Naive thymus-derived CD4-positive, alpha-beta T cell (primary cell): ENCODE measurements at regions not wholly inside any gene's neighbourhood (a gene's known extent, or its start where the extent isn't known, plus 50 kb on each side); places are given as distances from the start of the nearest gene placed in this dataset.

Experiments
- ATAC-seq: fragments of 150-1000 bp; cut with Tn5 transposase; 2 replicates; pipeline ENCODE4 v1.10.0; 2021; ENCODE audit warnings: mild to moderate bottlenecking, moderate library complexity
- CTCF ChIA-PET: fragments of 350-600 bp; sonication (Branson Sonifier 250); formaldehyde crosslinking; loops from one replicate; lab custom pipeline; 2021; ENCODE audit warnings: antibody characterized with exemption; lab: Charles Lee
- POLR2A ChIA-PET: fragments of 350-600 bp; sonication (Branson Sonifier 250); formaldehyde crosslinking; loops from one replicate; lab custom pipeline; 2021; ENCODE audit warnings: antibody characterized with exemption, inconsistent platforms; lab: Charles Lee
- DNase-seq, 9 donors: peaks; one replicate each; pipeline versions ENCODE4 v3.0.0 to v3.0.0-alpha.2; 2020 to 2022; ENCODE audit warnings: mixed read lengths in 1 of 9
- H3K27ac ChIP-seq: one replicate; pipeline ENCODE4 v1.7.0; 2013; ENCODE audit warnings: mild to moderate bottlenecking, low read depth, low read length, moderate library complexity
- H3K27me3 ChIP-seq, 2 donors: one replicate each; pipeline ENCODE4 v1.7.0; 2013; ENCODE audit warnings: low read length in 2 of 2, mild to moderate bottlenecking in 2 of 2, moderate library complexity in 2 of 2; ENCODE audit not compliant: control insufficient read depth in 2 of 2, insufficient read depth in 2 of 2
- H3K36me3 ChIP-seq, 3 experiments: 1 replicate in 2 of 3; 2 replicates in 1 of 3; pipeline ENCODE4 v1.7.0; 2013; ENCODE audit warnings: low read length in 3 of 3, mild to moderate bottlenecking in 3 of 3, moderate library complexity in 1 of 3; ENCODE audit not compliant: insufficient read depth in 3 of 3, control insufficient read depth in 2 of 3
- H3K4me1 ChIP-seq, 2 donors: one replicate each; pipeline ENCODE4 v1.7.0; 2013; ENCODE audit warnings: low read length in 2 of 2, mild to moderate bottlenecking in 2 of 2, moderate library complexity in 1 of 2; ENCODE audit not compliant: control insufficient read depth in 2 of 2, insufficient read depth in 2 of 2
- H3K4me3 ChIP-seq: 2 replicates; pipeline ENCODE4 v1.7.0; 2013; ENCODE audit warnings: mild to moderate bottlenecking, low read length
- H3K9me3 ChIP-seq, 3 experiments: 1 replicate in 2 of 3; 2 replicates in 1 of 3; pipeline ENCODE4 v1.7.0; 2013; ENCODE audit warnings: low read length in 3 of 3; ENCODE audit not compliant: control insufficient read depth in 2 of 3
- H3K27ac Mint-ChIP-seq, 9 donors: one replicate each; pipeline ENCODE4 v1.8.0; 2020 to 2022; ENCODE audit warnings: mixed read lengths in 9 of 9, mild to moderate bottlenecking in 8 of 9, moderate library complexity in 5 of 9, inconsistent platforms in 2 of 9
- H3K27me3 Mint-ChIP-seq, 5 donors: one replicate each; pipeline ENCODE4 v1.8.0; 2021 to 2022; ENCODE audit warnings: mixed read lengths in 5 of 5, mild to moderate bottlenecking in 1 of 5
- H3K36me3 Mint-ChIP-seq, 5 donors: one replicate each; pipeline ENCODE4 v1.8.0; 2020 to 2022; ENCODE audit warnings: mixed read lengths in 5 of 5, mild to moderate bottlenecking in 3 of 5, inconsistent platforms in 1 of 5
- H3K4me1 Mint-ChIP-seq, 7 donors: one replicate each; pipeline ENCODE4 v1.8.0; 2020 to 2022; ENCODE audit warnings: mixed read lengths in 7 of 7, mild to moderate bottlenecking in 3 of 7, inconsistent platforms in 1 of 7
- H3K4me3 Mint-ChIP-seq, 10 donors: one replicate each; pipeline ENCODE4 v1.8.0; 2020 to 2022; ENCODE audit warnings: mild to moderate bottlenecking in 10 of 10, mixed read lengths in 10 of 10, moderate library complexity in 6 of 10, inconsistent platforms in 2 of 10
- H3K9me3 Mint-ChIP-seq, 11 donors: one replicate each; pipeline ENCODE4 v1.8.0; 2020 to 2022; ENCODE audit warnings: mixed read lengths in 11 of 11, mild to moderate bottlenecking in 4 of 11, inconsistent platforms in 1 of 11, moderate library complexity in 1 of 11
- intact Hi-C, 2 donors: fragments of 100-400 bp; cut with micrococcal nuclease; formaldehyde crosslinking; loops; one replicate each; pipeline ENCODE4 v1.15.1; 2023

GRCh38 chr1:4461726-4462290, 192.6 kb upstream of the AJAP1 start:
- no peak overlapping the region for H3K27ac ChIP-seq
- no peaks in the 10 kb centered on the region for H3K9me3 ChIP-seq
- H3K4me1 ChIP-seq, result no peaks in the 10 kb centered on the region
- peaks cover 0 to 4% (median 0%) of the 10 kb centered on the region in 11 donors for H3K9me3 Mint-ChIP-seq
- no peaks in the 10 kb centered on the region for H3K36me3 ChIP-seq
- H3K4me3 ChIP-seq, result no peak overlapping the region
- H3K27me3 Mint-ChIP-seq, result peaks cover 0 to 3% (median 0%) of the 10 kb centered on the region in 5 donors
- no peaks in the 10 kb centered on the region for H3K4me1 Mint-ChIP-seq
- POLR2A ChIA-PET, result no interaction called here
- H3K27ac Mint-ChIP-seq, result no peak overlapping the region
- no peak overlapping the region for H3K4me3 Mint-ChIP-seq
- no peaks in the 10 kb centered on the region for H3K36me3 Mint-ChIP-seq
- H3K27me3 ChIP-seq, result no peaks in the 10 kb centered on the region
- CTCF ChIA-PET, result no interaction called here
- no peak for ATAC-seq
- intact Hi-C loops, result no loop called here
- no peak for DNase-seq

- no peak overlapping the region for H3K27ac Mint-ChIP-seq
- H3K36me3 ChIP-seq, result no peaks in the 10 kb centered on the region
Observed at GRCh38 chr1:4462831-4463484, 191.5 kb upstream of the AJAP1 start.

GRCh38 chr1:4463631-4464030, 190.8 kb upstream of the AJAP1 start:
- H3K27me3 Mint-ChIP-seq, result peaks cover 0 to 7% (median 0%) of the 10 kb centered on the region in 5 donors
- intact Hi-C loops, result no loop called here
- H3K36me3 Mint-ChIP-seq, result no peaks in the 10 kb centered on the region

More at GRCh38 chr1:4462831-4463484, 191.5 kb upstream of the AJAP1 start:
- H3K9me3 ChIP-seq, result no peaks in the 10 kb centered on the region
- H3K27ac ChIP-seq, result no peak overlapping the region
- H3K4me1 ChIP-seq, result no peaks in the 10 kb centered on the region
- ChIA-PET CTCF (no interaction called here), POLR2A (no interaction called here)
- DNase-seq (no peak), ATAC-seq (no peak)
- H3K4me3 ChIP-seq, result no peak overlapping the region
- Mint-ChIP-seq H3K4me3 (no peak overlapping the region), H3K27me3 (peaks cover 0 to 6% (median 0%) of the 10 kb centered on the region in 5 donors), H3K36me3 (no peaks in the 10 kb centered on the region), H3K9me3 (peaks cover 0 to 4% (median 0%) of the 10 kb centered on the region in 11 donors), H3K4me1 (no peaks in the 10 kb centered on the region)
- no peaks in the 10 kb centered on the region for H3K27me3 ChIP-seq
- intact Hi-C loops, result no loop called here

GRCh38 chr1:4464478-4464877, 189.9 kb upstream of the AJAP1 start:
- Mint-ChIP-seq H3K4me3 (no peak overlapping the region), H3K4me1 (no peaks in the 10 kb centered on the region), H3K36me3 (no peaks in the 10 kb centered on the region), H3K9me3 (peaks cover 0 to 4% (median 0%) of the 10 kb centered on the region in 11 donors), H3K27me3 (peaks cover 0 to 11% (median 4%) of the 10 kb centered on the region in 5 donors), H3K27ac (peak overlapping the region in 1 of 9 donors; percentile 31)
- H3K9me3 ChIP-seq, result no peaks in the 10 kb centered on the region
- intact Hi-C loops, result no loop called here
- ATAC-seq (no peak), DNase-seq (no peak)
- H3K4me1 ChIP-seq, result no peaks in the 10 kb centered on the region
- ChIA-PET CTCF (no interaction called here), POLR2A (no interaction called here)
- H3K36me3 ChIP-seq, result no peaks in the 10 kb centered on the region
- H3K27me3 ChIP-seq, result no peaks in the 10 kb centered on the region
- no peak overlapping the region for H3K27ac ChIP-seq
- H3K4me3 ChIP-seq, result no peak overlapping the region

More at GRCh38 chr1:4463631-4464030, 190.8 kb upstream of the AJAP1 start:
- H3K27ac Mint-ChIP-seq, result no peak overlapping the region
- no peak for ATAC-seq
- H3K4me1 ChIP-seq, result no peaks in the 10 kb centered on the region
- H3K4me1 Mint-ChIP-seq, result no peaks in the 10 kb centered on the region
- no peak overlapping the region for H3K4me3 ChIP-seq
- no peak for DNase-seq
- no peaks in the 10 kb centered on the region for H3K9me3 ChIP-seq
- POLR2A ChIA-PET, result no interaction called here
- H3K27ac ChIP-seq, result no peak overlapping the region
- no peak overlapping the region for H3K4me3 Mint-ChIP-seq
- CTCF ChIA-PET, result no interaction called here
- peaks cover 0 to 4% (median 0%) of the 10 kb centered on the region in 11 donors for H3K9me3 Mint-ChIP-seq
- H3K36me3 ChIP-seq, result no peaks in the 10 kb centered on the region
- no peaks in the 10 kb centered on the region for H3K27me3 ChIP-seq

- no peaks in the 10 kb centered on the region for H3K4me1 Mint-ChIP-seq
- CTCF ChIA-PET, result no interaction called here
- ATAC-seq (no peak), DNase-seq (no peak)
- no peaks in the 10 kb centered on the region for H3K36me3 Mint-ChIP-seq
- intact Hi-C loops, result no loop called here
- POLR2A ChIA-PET, result no interaction called here
- Histone ChIP-seq H3K4me3 (no peak overlapping the region), H3K36me3 (no peaks in the 10 kb centered on the region), H3K9me3 (no peaks in the 10 kb centered on the region), H3K27ac (no peak overlapping the region), H3K4me1 (no peaks in the 10 kb centered on the region), H3K27me3 (no peaks in the 10 kb centered on the region)
- H3K27me3 Mint-ChIP-seq, result peaks cover 0 to 14% (median 4%) of the 10 kb centered on the region in 5 donors
- no peak overlapping the region for H3K27ac Mint-ChIP-seq
- H3K9me3 Mint-ChIP-seq, result peaks cover 0 to 4% (median 0%) of the 10 kb centered on the region in 11 donors
- H3K4me3 Mint-ChIP-seq, result no peak overlapping the region
Observed at GRCh38 chr1:4467241-4467640, 187.2 kb upstream of the AJAP1 start.

- no peaks in the 10 kb centered on the region for H3K4me1 ChIP-seq
- H3K4me3 Mint-ChIP-seq, result no peak overlapping the region
- H3K4me3 ChIP-seq, result no peak overlapping the region
- intact Hi-C loops, result no loop called here
- no peaks in the 10 kb centered on the region for H3K36me3 ChIP-seq
- CTCF ChIA-PET, result no interaction called here
- peaks cover 0 to 19% (median 4%) of the 10 kb centered on the region in 5 donors for H3K27me3 Mint-ChIP-seq
- no peaks in the 10 kb centered on the region for H3K4me1 Mint-ChIP-seq
- peaks cover 0 to 4% (median 0%) of the 10 kb centered on the region in 11 donors for H3K9me3 Mint-ChIP-seq
- ATAC-seq, result no peak
- POLR2A ChIA-PET, result no interaction called here
- no peaks in the 10 kb centered on the region for H3K36me3 Mint-ChIP-seq
- H3K27ac ChIP-seq, result no peak overlapping the region
- H3K9me3 ChIP-seq, result no peaks in the 10 kb centered on the region
- H3K27ac Mint-ChIP-seq, result no peak overlapping the region
- no peaks in the 10 kb centered on the region for H3K27me3 ChIP-seq
- DNase-seq, result no peak
Observed at GRCh38 chr1:4468386-4468785, 186.0 kb upstream of the AJAP1 start.
